H9 (cell line): ENCODE measurements at regions not wholly inside any gene's neighbourhood (a gene's known extent, or its start where the extent isn't known, plus 50 kb on each side); places are given as distances from the start of the nearest gene placed in this dataset.

Experiments used
- DNase-seq: peaks from one replicate; pipeline ENCODE4 v3.0.0-alpha.2; 2017
- H2AFZ ChIP-seq: one replicate; pipeline ENCODE4 v1.6.1; 2013; ENCODE audit warnings: mild to moderate bottlenecking, low read length, control low read depth, moderate library complexity
- H2AK5ac ChIP-seq: 2 replicates; pipeline ENCODE4 v1.6.1; 2013; ENCODE audit warnings: low read length, control low read depth, mixed read lengths; ENCODE audit not compliant: insufficient read length
- H2BK120ac ChIP-seq: one replicate; pipeline ENCODE4 v1.6.1; 2013; ENCODE audit warnings: low read depth, mild to moderate bottlenecking, low read length, control low read depth, inconsistent platforms; ENCODE audit not compliant: poor library complexity, severe bottlenecking
- H2BK12ac ChIP-seq: 2 replicates; pipeline ENCODE4 v1.6.1; 2013; ENCODE audit warnings: low read length, control low read depth, mixed read lengths, low read depth; ENCODE audit not compliant: insufficient read length
- H2BK15ac ChIP-seq: 2 replicates; pipeline ENCODE4 v1.6.1; 2013; ENCODE audit warnings: low read depth, low read length, control low read depth
- H2BK20ac ChIP-seq: one replicate; pipeline ENCODE4 v1.6.1; 2013; ENCODE audit warnings: low read depth, mild to moderate bottlenecking, low read length, control low read depth, inconsistent platforms; ENCODE audit not compliant: poor library complexity, severe bottlenecking
- H2BK5ac ChIP-seq: 2 replicates; pipeline ENCODE4 v1.6.1; 2013; ENCODE audit warnings: low read length, control low read depth, mixed read lengths; ENCODE audit not compliant: insufficient read length
- H3K14ac ChIP-seq: 2 replicates; pipeline ENCODE4 v1.6.1; 2013; ENCODE audit warnings: low read length, control low read depth; ENCODE audit not compliant: insufficient read depth
- H3K18ac ChIP-seq: 2 replicates; pipeline ENCODE4 v1.6.1; 2013; ENCODE audit warnings: low read depth, mild to moderate bottlenecking, mixed read lengths, low read length, control low read depth; ENCODE audit not compliant: insufficient read length
- H3K23ac ChIP-seq: 2 replicates; pipeline ENCODE4 v1.6.1; 2013; ENCODE audit warnings: low read length, control low read depth, mixed read lengths, low read depth; ENCODE audit not compliant: insufficient read length
- H3K23me2 ChIP-seq: 2 replicates; pipeline ENCODE4 v1.6.1; 2013; ENCODE audit warnings: low read depth, mild to moderate bottlenecking, mixed read lengths, low read length, control low read depth; ENCODE audit not compliant: insufficient read length, poor library complexity, severe bottlenecking
- H3K27ac ChIP-seq: 2 replicates; pipeline ENCODE4 v1.5.1; 2013; ENCODE audit warnings: low read length, control low read depth, mixed read lengths, low read depth; ENCODE audit not compliant: insufficient read length
- H3K27me3 ChIP-seq: 2 replicates; pipeline ENCODE4 v1.6.1; 2013; ENCODE audit warnings: low read length, control low read depth, inconsistent platforms; ENCODE audit not compliant: insufficient read depth
- H3K4ac ChIP-seq: 2 replicates; pipeline ENCODE4 v1.6.1; 2013; ENCODE audit warnings: low read depth, mild to moderate bottlenecking, control low read depth, inconsistent platforms, low read length, moderate library complexity
- H3K4me1 ChIP-seq: 2 replicates; pipeline ENCODE4 v1.6.1; 2013; ENCODE audit warnings: low read length, control low read depth, inconsistent platforms; ENCODE audit not compliant: insufficient read depth
- H3K4me2 ChIP-seq: 2 replicates; pipeline ENCODE4 v1.6.1; 2013; ENCODE audit warnings: low read length, control low read depth, mixed read lengths; ENCODE audit not compliant: insufficient read length, insufficient read depth
- H3K56ac ChIP-seq: 2 replicates; pipeline ENCODE4 v1.6.1; 2013; ENCODE audit warnings: low read depth, mild to moderate bottlenecking, mixed read lengths, low read length, control low read depth; ENCODE audit not compliant: insufficient read length
- H3K79me1 ChIP-seq: 2 replicates; pipeline ENCODE4 v1.6.1; 2013; ENCODE audit warnings: low read depth, mild to moderate bottlenecking, moderate library complexity, low read length, control low read depth, inconsistent platforms; ENCODE audit not compliant: insufficient read depth, poor library complexity, severe bottlenecking
- H3K79me2 ChIP-seq: 2 replicates; pipeline ENCODE4 v1.6.1; 2013; ENCODE audit warnings: low read length, control low read depth, inconsistent platforms; ENCODE audit not compliant: insufficient read depth
- H3K9ac ChIP-seq: 2 replicates; pipeline ENCODE4 v1.6.1; 2013; ENCODE audit warnings: low read length, control low read depth, mixed read lengths; ENCODE audit not compliant: insufficient read length; ENCODE audit errors: extremely low read depth
- H3K9me3 ChIP-seq: one replicate; pipeline ENCODE4 v1.6.1; 2013; ENCODE audit warnings: low read depth, low read length, inconsistent platforms; ENCODE audit not compliant: control insufficient read depth
- H3T11ph ChIP-seq: one replicate; pipeline ENCODE4 v1.6.1; 2013; ENCODE audit warnings: mild to moderate bottlenecking, low read length, control low read depth, inconsistent platforms
- H4K20me1 ChIP-seq: one replicate; pipeline ENCODE4 v1.6.1; 2013; ENCODE audit not compliant: control insufficient read depth, insufficient read length, insufficient read depth
- H4K5ac ChIP-seq: 2 replicates; pipeline ENCODE4 v1.6.1; 2013; ENCODE audit warnings: low read depth, mild to moderate bottlenecking, mixed read lengths, low read length, control low read depth; ENCODE audit not compliant: insufficient read length
- H4K8ac ChIP-seq: replicated peaks from 2 replicates; pipeline ENCODE4 v1.6.1; 2013; ENCODE audit warnings: low read length, control low read depth, mixed read lengths, low read depth; ENCODE audit not compliant: insufficient read length
- H4K91ac ChIP-seq: 2 replicates; pipeline ENCODE4 v1.6.1; 2013; ENCODE audit warnings: low read depth, mild to moderate bottlenecking, moderate library complexity, mixed read lengths, low read length, control low read depth; ENCODE audit not compliant: insufficient read length
- H3K27ac Mint-ChIP-seq, 3 experiments: 2 replicates in 2 of 3; 3 replicates in 1 of 3; pipeline ENCODE4 v1.8.0; 2020 to 2021; ENCODE audit warnings: mixed read lengths in 3 of 3, mild to moderate bottlenecking in 1 of 3, moderate library complexity in 1 of 3
- H3K27me3 Mint-ChIP-seq: 2 replicates; pipeline ENCODE4 v1.8.0; 2021; ENCODE audit warnings: low read depth, mild to moderate bottlenecking, moderate library complexity, mixed read lengths
- H3K36me3 Mint-ChIP-seq, 3 experiments: 2 replicates in 2 of 3; 3 replicates in 1 of 3; pipeline ENCODE4 v1.8.0; 2020 to 2021; ENCODE audit warnings: low read depth in 3 of 3, mixed read lengths in 3 of 3; ENCODE audit not compliant: insufficient read depth in 1 of 3
- H3K4me1 Mint-ChIP-seq, 2 experiments: 2 replicates each; pipeline ENCODE4 v1.8.0; 2020; ENCODE audit warnings: mixed read lengths in 2 of 2
- H3K4me3 Mint-ChIP-seq, 2 experiments: 2 replicates in 1 of 2; 3 replicates in 1 of 2; pipeline ENCODE4 v1.8.0; 2020 to 2021; ENCODE audit warnings: mild to moderate bottlenecking in 2 of 2, mixed read lengths in 2 of 2, moderate library complexity in 1 of 2
- H3K9me3 Mint-ChIP-seq, 2 experiments: 2 replicates in 1 of 2; 3 replicates in 1 of 2; pipeline ENCODE4 v1.8.0; 2020; ENCODE audit warnings: mild to moderate bottlenecking in 2 of 2, mixed read lengths in 2 of 2, moderate library complexity in 1 of 2
- WGBS: extraction: QIAGEN DNeasy Blood & Tissue Kit; methylation state at CpG from one replicate; pipeline ENCODE4 v1.1.7; 2013; ENCODE audit warnings: missing lambda C conversion rate, low lambda C conversion rate, mixed read lengths; ENCODE audit not compliant: insufficient read length; ENCODE audit errors: extremely low coverage; 5-methylcytosine and 5-hydroxymethylcytosine counted together
- TF ChIP-seq, protein P1 (sequence below): fragments of 200-600 bp; sonication (generic); conservative IDR thresholded peaks from 3 replicates; pipeline ENCODE4 v1.8.0; 2021; ENCODE audit warnings: antibody characterized with exemption, mild to moderate bottlenecking

GRCh38 chr5:91269198-91269597 lies 113.9 kb downstream of the ARRDC3 start:
- peaks cover 7 to 10% of the 10 kb centered on the region in 2 experiments; a peak in 3 of 4 replicates for H3K4me1 Mint-ChIP-seq
- no peak overlapping the region for H4K91ac ChIP-seq
- peak overlapping the region in 1 of 3 experiments; percentile 25; a peak in 1 of 7 replicates for H3K27ac Mint-ChIP-seq
- no peak overlapping the region for H3K27ac ChIP-seq
- no CpG with 5 or more reads among the region's 3 CpGs for WGBS
- H3K4me2 ChIP-seq = no peak overlapping the region
- no peak overlapping the region for H2AFZ ChIP-seq
- H3K4me3 Mint-ChIP-seq = no peak overlapping the region
- no peak overlapping the region for H2BK20ac ChIP-seq
- no peaks in the 10 kb centered on the region for H4K20me1 ChIP-seq
- peaks cover 2 to 4% of the 10 kb centered on the region in 2 experiments; a peak in 2 of 5 replicates for H3K9me3 Mint-ChIP-seq
- H3K36me3 Mint-ChIP-seq = no peaks in the 10 kb centered on the region
- H2AK5ac ChIP-seq = no peak overlapping the region
- H3K9me3 ChIP-seq = no peaks in the 10 kb centered on the region
- H3K23ac ChIP-seq = no peak overlapping the region
- no peak overlapping the region for H3K9ac ChIP-seq
- H2BK15ac ChIP-seq = no peak overlapping the region
- no peak overlapping the region for H3K56ac ChIP-seq
- H2BK12ac ChIP-seq = no peak overlapping the region
- H3K4ac ChIP-seq = no peak overlapping the region
- no peaks in the 10 kb centered on the region for H3K79me2 ChIP-seq
- no peak overlapping the region for H3K14ac ChIP-seq
- H3K27me3 ChIP-seq = no peaks in the 10 kb centered on the region
- H3T11ph ChIP-seq = no peak overlapping the region
- TF ChIP-seq, protein P1, sequence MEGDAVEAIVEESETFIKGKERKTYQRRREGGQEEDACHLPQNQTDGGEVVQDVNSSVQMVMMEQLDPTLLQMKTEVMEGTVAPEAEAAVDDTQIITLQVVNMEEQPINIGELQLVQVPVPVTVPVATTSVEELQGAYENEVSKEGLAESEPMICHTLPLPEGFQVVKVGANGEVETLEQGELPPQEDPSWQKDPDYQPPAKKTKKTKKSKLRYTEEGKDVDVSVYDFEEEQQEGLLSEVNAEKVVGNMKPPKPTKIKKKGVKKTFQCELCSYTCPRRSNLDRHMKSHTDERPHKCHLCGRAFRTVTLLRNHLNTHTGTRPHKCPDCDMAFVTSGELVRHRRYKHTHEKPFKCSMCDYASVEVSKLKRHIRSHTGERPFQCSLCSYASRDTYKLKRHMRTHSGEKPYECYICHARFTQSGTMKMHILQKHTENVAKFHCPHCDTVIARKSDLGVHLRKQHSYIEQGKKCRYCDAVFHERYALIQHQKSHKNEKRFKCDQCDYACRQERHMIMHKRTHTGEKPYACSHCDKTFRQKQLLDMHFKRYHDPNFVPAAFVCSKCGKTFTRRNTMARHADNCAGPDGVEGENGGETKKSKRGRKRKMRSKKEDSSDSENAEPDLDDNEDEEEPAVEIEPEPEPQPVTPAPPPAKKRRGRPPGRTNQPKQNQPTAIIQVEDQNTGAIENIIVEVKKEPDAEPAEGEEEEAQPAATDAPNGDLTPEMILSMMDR = no peak
- H3K4me1 ChIP-seq = no peaks in the 10 kb centered on the region
- no peak overlapping the region for H3K18ac ChIP-seq
- DNase-seq = no peak
- no peak overlapping the region for H4K8ac ChIP-seq
- no peaks in the 10 kb centered on the region for H3K79me1 ChIP-seq
- no peak overlapping the region for H2BK120ac ChIP-seq
- H2BK5ac ChIP-seq = no peak overlapping the region
- no peaks in the 10 kb centered on the region for H3K23me2 ChIP-seq
- no peak overlapping the region for H4K5ac ChIP-seq
- H3K27me3 Mint-ChIP-seq = no peaks in the 10 kb centered on the region
